OCI-LY3 (cell line): ENCODE measurements at regions not wholly inside any gene's neighbourhood (a gene's known extent, or its start where the extent isn't known, plus 50 kb on each side); places are given as distances from the start of the nearest gene placed in this dataset.

Experiments used
- H2AFZ ChIP-seq: fragments of 200-600, 300-600 bp; shearing (Covaris generic); 2 replicates; pipeline ENCODE4 v1.6.0; 2014; ENCODE audit warnings: antibody characterized with exemption, low read depth, low read length
- H3K27ac ChIP-seq: fragments of 200-600, 300-600 bp; sonication (generic); 2 replicates; pipeline ENCODE4 v1.5.1; 2014; ENCODE audit warnings: mild to moderate bottlenecking, low read length, moderate library complexity, mixed read lengths
- H3K27me3 ChIP-seq: fragments of 200-600, 300-600 bp; sonication (generic); 2 replicates; pipeline ENCODE4 v1.6.1; 2014; ENCODE audit warnings: low read depth, low read length, mixed read lengths
- H3K36me3 ChIP-seq: fragments of 200-600, 300-600 bp; sonication (generic); replicated peaks from 2 replicates; pipeline ENCODE3; 2014; ENCODE audit warnings: low read depth, low read length, mixed read lengths
- H3K4me1 ChIP-seq: fragments of 300-600, 200-600 bp; sonication (generic); 2 replicates; pipeline ENCODE4 v1.6.1; 2014; ENCODE audit warnings: low read length, mixed read lengths
- H3K4me2 ChIP-seq: fragments of 200-600, 300-600 bp; sonication (generic); 2 replicates; pipeline ENCODE4 v1.6.1; 2014; ENCODE audit warnings: low read length, mixed read lengths
- H3K4me3 ChIP-seq: fragments of 300-600, 200-600 bp; sonication (generic); 2 replicates; pipeline ENCODE4 v1.5.1; 2014; ENCODE audit warnings: antibody characterized with exemption, mild to moderate bottlenecking, low read length, moderate library complexity
- H3K79me2 ChIP-seq: fragments of 300-600, 200-600 bp; shearing (Covaris generic); 2 replicates; pipeline ENCODE4 v1.6.1; 2014; ENCODE audit warnings: mild to moderate bottlenecking, low read length, mixed read lengths
- H3K9ac ChIP-seq: fragments of 300-600, 200-600 bp; shearing (Covaris generic); 2 replicates; pipeline ENCODE4 v1.6.0; 2014; ENCODE audit warnings: mild to moderate bottlenecking, low read length, moderate library complexity
- H3K9me3 ChIP-seq: fragments of 200-600, 300-600 bp; shearing (Covaris generic); 2 replicates; pipeline ENCODE4 v1.6.1; 2014; ENCODE audit warnings: low read length, mixed read lengths; ENCODE audit not compliant: insufficient read depth
- H4K20me1 ChIP-seq: fragments of 200-600, 300-600 bp; sonication (generic); 2 replicates; pipeline ENCODE4 v1.6.1; 2016; ENCODE audit warnings: low read length, mixed read lengths; ENCODE audit not compliant: insufficient read depth
- EZH2phosphoT487 ChIP-seq: fragments of 200-600 bp; shearing (Covaris generic); IDR thresholded peaks from 2 replicates; pipeline ENCODE4 v1.6.1; 2018; ENCODE audit warnings: antibody characterized with exemption, mixed run types, low read depth
- TF ChIP-seq, protein P1 (sequence below): fragments of 200-600, 300-600 bp; sonication (generic); IDR thresholded peaks from 2 replicates; pipeline ENCODE4 v1.5.1; 2014; ENCODE audit warnings: antibody characterized with exemption, low read length, low read depth

DNA sequence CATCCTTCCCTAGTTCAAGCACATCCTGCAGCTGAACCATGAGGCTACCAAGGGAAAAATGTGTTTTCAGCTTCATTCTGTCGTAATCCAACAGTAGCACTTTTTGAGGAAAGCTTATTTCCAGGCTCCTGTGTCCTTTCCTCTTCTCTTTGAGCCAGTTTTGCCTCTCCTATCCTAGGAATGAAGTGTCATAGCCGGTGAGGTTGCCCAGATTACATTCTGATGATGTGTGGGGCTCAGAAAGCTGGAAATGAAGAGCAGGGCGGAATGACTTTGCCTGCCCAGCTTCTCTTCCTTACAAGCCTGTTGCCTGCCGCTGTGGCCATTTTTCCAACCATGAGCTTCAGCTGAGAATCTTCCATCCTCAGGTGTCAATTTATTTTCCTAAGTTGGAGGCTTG, 381.8 kb downstream of the NUAK1 start:
- no peak overlapping the region for H3K27ac ChIP-seq
- no peaks in the 10 kb centered on the region for H3K36me3 ChIP-seq
- H3K4me1 ChIP-seq, result peaks cover 11% of the 10 kb centered on the region
- H4K20me1 ChIP-seq, result no peaks in the 10 kb centered on the region
- no peak overlapping the region for H3K9ac ChIP-seq
- H3K4me2 ChIP-seq, result no peak overlapping the region
- TF ChIP-seq, protein P1, sequence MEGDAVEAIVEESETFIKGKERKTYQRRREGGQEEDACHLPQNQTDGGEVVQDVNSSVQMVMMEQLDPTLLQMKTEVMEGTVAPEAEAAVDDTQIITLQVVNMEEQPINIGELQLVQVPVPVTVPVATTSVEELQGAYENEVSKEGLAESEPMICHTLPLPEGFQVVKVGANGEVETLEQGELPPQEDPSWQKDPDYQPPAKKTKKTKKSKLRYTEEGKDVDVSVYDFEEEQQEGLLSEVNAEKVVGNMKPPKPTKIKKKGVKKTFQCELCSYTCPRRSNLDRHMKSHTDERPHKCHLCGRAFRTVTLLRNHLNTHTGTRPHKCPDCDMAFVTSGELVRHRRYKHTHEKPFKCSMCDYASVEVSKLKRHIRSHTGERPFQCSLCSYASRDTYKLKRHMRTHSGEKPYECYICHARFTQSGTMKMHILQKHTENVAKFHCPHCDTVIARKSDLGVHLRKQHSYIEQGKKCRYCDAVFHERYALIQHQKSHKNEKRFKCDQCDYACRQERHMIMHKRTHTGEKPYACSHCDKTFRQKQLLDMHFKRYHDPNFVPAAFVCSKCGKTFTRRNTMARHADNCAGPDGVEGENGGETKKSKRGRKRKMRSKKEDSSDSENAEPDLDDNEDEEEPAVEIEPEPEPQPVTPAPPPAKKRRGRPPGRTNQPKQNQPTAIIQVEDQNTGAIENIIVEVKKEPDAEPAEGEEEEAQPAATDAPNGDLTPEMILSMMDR, result no peak
- no peak for TF ChIP-seq EZH2phosphoT487
- H3K4me3 ChIP-seq, result no peak overlapping the region
- H3K79me2 ChIP-seq, result no peaks in the 10 kb centered on the region
- H3K27me3 ChIP-seq, result no peaks in the 10 kb centered on the region
- no peak overlapping the region for H2AFZ ChIP-seq
- H3K9me3 ChIP-seq, result no peaks in the 10 kb centered on the region

DNA sequence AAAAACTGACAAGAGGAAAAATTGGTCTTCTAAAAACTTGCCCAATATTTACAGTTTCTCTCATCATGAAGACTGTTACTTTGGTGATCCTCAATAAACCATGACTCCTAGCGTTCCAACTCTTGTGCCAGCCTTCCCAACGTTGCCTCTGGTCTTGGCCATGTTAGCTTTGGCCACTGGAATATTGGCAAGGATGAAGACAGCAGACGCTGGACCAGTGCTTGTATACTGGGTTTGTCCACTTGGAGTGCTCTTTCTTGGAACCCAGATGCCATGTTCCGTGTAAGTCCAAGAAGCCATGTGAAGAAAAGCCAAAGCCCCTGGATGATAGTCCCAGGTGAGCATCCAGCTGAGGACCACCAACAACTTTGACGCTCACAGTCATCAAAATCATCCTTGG, 379.6 kb downstream of the NUAK1 start:
- Histone ChIP-seq H3K9ac (no peak overlapping the region), H3K4me3 (no peak overlapping the region), H3K79me2 (no peaks in the 10 kb centered on the region), H3K4me2 (no peak overlapping the region), H3K27ac (no peak overlapping the region), H3K27me3 (no peaks in the 10 kb centered on the region), H3K4me1 (peaks cover 17% of the 10 kb centered on the region), H4K20me1 (no peaks in the 10 kb centered on the region), H3K36me3 (no peaks in the 10 kb centered on the region), H3K9me3 (no peaks in the 10 kb centered on the region), H2AFZ (no peak overlapping the region)
- TF ChIP-seq, protein P1, result no peak
- TF ChIP-seq EZH2phosphoT487, result no peak

DNA sequence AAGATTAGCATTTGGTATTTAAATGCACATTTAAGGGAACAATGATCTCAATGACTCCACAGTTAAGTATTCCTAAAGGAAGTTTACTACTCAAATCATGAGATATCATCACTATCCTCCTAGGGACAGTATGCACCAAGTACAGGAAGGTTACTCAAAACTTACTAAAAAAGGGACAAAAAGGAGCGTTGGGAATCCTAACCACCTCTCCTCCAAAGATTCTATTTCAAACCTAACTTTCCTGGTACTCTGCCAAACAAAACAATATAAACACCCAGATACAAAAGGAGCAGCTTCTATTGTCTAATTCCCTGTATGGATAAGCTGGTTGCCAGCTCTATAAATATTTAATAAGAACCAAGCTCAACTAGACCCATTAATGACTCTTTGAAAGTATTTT, 377.7 kb downstream of the NUAK1 start:
- H4K20me1 ChIP-seq, result no peaks in the 10 kb centered on the region
- no peaks in the 10 kb centered on the region for H3K79me2 ChIP-seq
- H3K27me3 ChIP-seq, result no peaks in the 10 kb centered on the region
- H3K4me2 ChIP-seq, result no peak overlapping the region
- H3K36me3 ChIP-seq, result no peaks in the 10 kb centered on the region
- H3K4me3 ChIP-seq, result no peak overlapping the region
- H3K27ac ChIP-seq, result no peak overlapping the region
- no peak overlapping the region for H2AFZ ChIP-seq
- no peaks in the 10 kb centered on the region for H3K9me3 ChIP-seq
- TF ChIP-seq, protein P1, result no peak
- TF ChIP-seq EZH2phosphoT487, result no peak
- H3K4me1 ChIP-seq, result peaks cover 36% of the 10 kb centered on the region
- H3K9ac ChIP-seq, result no peak overlapping the region

DNA sequence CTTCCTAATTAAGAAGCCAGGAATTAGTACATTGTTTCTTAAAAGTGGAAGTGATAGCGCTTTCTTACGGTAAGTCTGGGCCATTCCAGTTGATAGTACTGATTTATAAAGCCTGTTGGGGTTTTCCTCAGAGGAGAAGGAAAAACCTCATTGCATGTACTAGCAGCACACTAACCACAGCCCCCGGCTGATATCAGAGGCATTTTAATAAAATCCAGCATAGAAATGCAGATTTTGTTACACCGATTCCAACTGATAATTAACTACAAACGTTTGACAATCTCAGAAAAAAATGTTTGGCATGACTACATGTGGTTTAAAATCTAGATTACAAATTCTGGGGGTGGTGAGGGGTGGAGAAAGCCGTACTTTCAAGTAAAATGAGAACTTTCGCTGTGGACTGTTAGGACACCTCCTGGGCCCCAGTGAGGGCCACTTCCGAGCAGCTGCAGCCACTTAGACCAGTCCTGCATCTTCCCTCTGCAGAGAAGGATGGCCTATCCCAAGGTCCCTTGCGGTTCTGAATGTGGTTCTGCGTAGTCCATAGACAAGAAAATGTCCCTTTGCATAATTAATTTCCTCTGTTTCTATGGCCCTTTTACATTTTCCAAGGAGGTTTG, 374.4 kb downstream of the NUAK1 start:
- Histone ChIP-seq H3K79me2 (no peaks in the 10 kb centered on the region), H3K27me3 (no peaks in the 10 kb centered on the region), H3K27ac (peak overlapping the region; percentile 85), H3K36me3 (no peaks in the 10 kb centered on the region), H2AFZ (0 out of 2 replicates have a peak overlapping the region, but pooled peaks have one; percentile 1), H3K9me3 (no peaks in the 10 kb centered on the region), H3K4me2 (peak overlapping the region; percentile 75), H3K9ac (peak overlapping the region; percentile 58; the same call in 1 of the 2 replicates), H3K4me3 (peak overlapping the region; percentile 45), H3K4me1 (peaks cover 52% of the 10 kb centered on the region), H4K20me1 (no peaks in the 10 kb centered on the region)
- no peak for TF ChIP-seq EZH2phosphoT487
- TF ChIP-seq, protein P1, result no peak
